ENCODE measurements at regions not wholly inside any gene's neighbourhood (a gene's known extent, or its start where the extent isn't known, plus 50 kb on each side); places are given as distances from the start of the nearest gene placed in this dataset.
"Not testable (repeated sequence)": the region's sequence is repeated elsewhere in the genome, so short reads cannot be mapped to it uniquely, and the experiment has no call there.

- 85 to 90% (median 90%) methylated on average over 6 of the region's 6 CpGs for WGBS, 3 donors
- no peak overlapping the region for H3K27ac ChIP-seq (ENCODE audit: low read depth, low read length)
Observed at GRCh38 chr6:3900744-3901336, 51.7 kb downstream of the FAM50B start.

GRCh38 chr6:3902871-3903648 is 53.9 kb downstream of the FAM50B start:
- 69 to 78% (median 69%) methylated on average over 10 of the region's 10 CpGs for WGBS, 3 donors
- H3K27ac ChIP-seq (ENCODE audit: low read depth, low read length), result no peak overlapping the region

- WGBS, 3 donors, result 84 to 90% (median 89%) methylated on average over 3 of the region's 3 CpGs
- H3K27ac ChIP-seq (ENCODE audit: low read depth, low read length), result no peak overlapping the region
Observed at GRCh38 chr6:3904518-3904917, 55.3 kb downstream of the FAM50B start.

GRCh38 chr6:3905945-3906845 is 57.0 kb downstream of the FAM50B start:
- WGBS, 3 donors, result 48 to 77% (median 76%) methylated on average over 25 to 26 of the region's 26 CpGs
- H3K27ac ChIP-seq (ENCODE audit: low read depth, low read length), result no peak overlapping the region

GRCh38 chr6:3906846-3907151 is 57.6 kb downstream of the FAM50B start:
- no peak overlapping the region for H3K27ac ChIP-seq (ENCODE audit: low read depth, low read length)
- WGBS, 3 donors, result 83 to 94% (median 84%) methylated on average over 2 of the region's 2 CpGs

- H3K27ac ChIP-seq (ENCODE audit: low read depth, low read length), result no peak overlapping the region
- 90 to 94% (median 93%) methylated on average over 10 of the region's 10 CpGs for WGBS, 3 donors
Observed at GRCh38 chr6:3908223-3908622, 59.0 kb downstream of the FAM50B start.

GRCh38 chr6:3908961-3909360 is 59.8 kb downstream of the FAM50B start:
- no peak overlapping the region for H3K27ac ChIP-seq (ENCODE audit: low read depth, low read length)
- 96 to 98% (median 97%) methylated on average over 6 of the region's 6 CpGs for WGBS, 3 donors

- WGBS, 3 donors, result 89 to 93% (median 89%) methylated on average over 7 of the region's 7 CpGs
- no peak overlapping the region for H3K27ac ChIP-seq (ENCODE audit: low read depth, low read length)
Observed at GRCh38 chr6:3910106-3910663, 61.0 kb downstream of the FAM50B start.

- H3K27ac ChIP-seq (ENCODE audit: low read depth, low read length), result no peak overlapping the region
- 74 to 84% (median 76%) methylated on average over 2 of the region's 2 CpGs for WGBS, 3 donors
Observed at GRCh38 chr6:3911130-3911529, 62.0 kb downstream of the FAM50B start.

GRCh38 chr6:3911614-3912336 is 62.6 kb downstream of the FAM50B start:
- 58 to 62% (median 59%) methylated on average over 8 of the region's 8 CpGs for WGBS, 3 donors

GRCh38 chr6:3912361-3913076 is 63.3 kb downstream of the FAM50B start:
- no peak overlapping the region for H3K27ac ChIP-seq (ENCODE audit: low read depth, low read length)
- WGBS, 3 donors, result 71 to 82% (median 73%) methylated on average over 3 of the region's 3 CpGs

More at GRCh38 chr6:3911614-3912336, 62.6 kb downstream of the FAM50B start:
- no peak overlapping the region for H3K27ac ChIP-seq (ENCODE audit: low read depth, low read length)

- no peak overlapping the region for H3K27ac ChIP-seq (ENCODE audit: low read depth, low read length)
- WGBS, 3 donors, result 27 to 51% (median 41%) methylated on average over 6 of the region's 6 CpGs
Observed at GRCh38 chr6:3913077-3913957, 64.1 kb downstream of the FAM50B start.

GRCh38 chr6:3913958-3914337 is 64.8 kb downstream of the FAM50B start:
- 33 to 75% (median 55%) methylated on average over 4 of the region's 4 CpGs for WGBS, 3 donors

GRCh38 chr6:3915076-3915791 is 66.1 kb downstream of the FAM50B start:
- no peak overlapping the region for H3K27ac ChIP-seq (ENCODE audit: low read depth, low read length)
- 88 to 93% (median 91%) methylated on average over 9 of the region's 9 CpGs for WGBS, 3 donors

More at GRCh38 chr6:3913958-3914337, 64.8 kb downstream of the FAM50B start:
- H3K27ac ChIP-seq (ENCODE audit: low read depth, low read length), result no peak overlapping the region

- H3K27ac ChIP-seq (ENCODE audit: low read depth, low read length), result no peak overlapping the region
- 66 to 79% (median 69%) methylated on average over 2 of the region's 2 CpGs for WGBS, 3 donors
Observed at GRCh38 chr6:3916211-3916610, 67.0 kb downstream of the FAM50B start.

- WGBS, 3 donors, result 79 to 95% (median 90%) methylated on average over 4 of the region's 4 CpGs
- H3K27ac ChIP-seq (ENCODE audit: low read depth, low read length), result not testable (repeated sequence)
Observed at GRCh38 chr6:3916749-3917148, 67.6 kb downstream of the FAM50B start.

Measured in adipose tissue (tissue), 3 donors.